ENCODE measurements at regions not wholly inside any gene's neighbourhood (a gene's known extent, or its start where the extent isn't known, plus 50 kb on each side); places are given as distances from the start of the nearest gene placed in this dataset.

DNA sequence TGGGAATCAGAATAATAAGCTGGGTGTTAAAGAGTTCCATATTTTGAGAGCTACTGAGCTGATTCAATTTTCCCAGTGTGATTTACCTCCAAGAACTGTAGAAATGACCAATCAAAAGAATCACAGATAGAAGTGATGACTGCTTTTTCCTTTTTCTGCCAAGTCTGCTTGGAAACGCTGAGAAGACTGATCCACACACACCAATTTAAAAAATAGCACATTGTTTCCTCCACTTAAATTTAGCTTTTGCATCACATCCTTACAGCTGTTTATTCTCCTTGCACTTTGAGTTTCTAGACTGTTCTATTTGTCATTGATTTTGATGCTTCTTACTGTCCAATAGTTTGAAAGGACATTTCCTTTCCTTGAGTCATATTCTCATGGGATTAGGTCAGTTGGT, 590.3 kb upstream of the CHAC2 start:
- Histone ChIP-seq H3K27me3 (ENCODE audit: control insufficient read depth, insufficient read depth, low read length, poor library complexity, severe bottlenecking) (no peaks in the 10 kb centered on the region), H3K27ac (ENCODE audit: low read depth, low read length) (no peak overlapping the region), H3K4me1 (ENCODE audit: control insufficient read depth, insufficient read depth, low read length) (peaks cover 5% of the 10 kb centered on the region), H3K36me3 (ENCODE audit: control insufficient read depth, insufficient read depth, low read length) (no peaks in the 10 kb centered on the region), H3K9me3 (ENCODE audit: control insufficient read depth, low read length) (no peaks in the 10 kb centered on the region), H3K4me3 (ENCODE audit: low read length) (no peak overlapping the region), H3K9ac (ENCODE audit: extremely low read depth, low read length, poor library complexity, severe bottlenecking) (no peak overlapping the region)
- Mint-ChIP-seq H3K4me1 (peaks cover 11% of the 10 kb centered on the region), H3K27me3 (ENCODE audit: insufficient read depth) (no peaks in the 10 kb centered on the region), H3K9me3 (no peaks in the 10 kb centered on the region), H3K36me3 (ENCODE audit: low read depth) (no peaks in the 10 kb centered on the region), H3K27ac (no peak overlapping the region), H3K4me3 (no peak overlapping the region)
- DNase-seq = no peak
- WGBS, 2 experiments (ENCODE audit: insufficient coverage in 1 of 2, insufficient read length in 1 of 2) = 90 to 100% methylated on average over 1 of the region's 1 CpG
- TF ChIP-seq, protein P1, sequence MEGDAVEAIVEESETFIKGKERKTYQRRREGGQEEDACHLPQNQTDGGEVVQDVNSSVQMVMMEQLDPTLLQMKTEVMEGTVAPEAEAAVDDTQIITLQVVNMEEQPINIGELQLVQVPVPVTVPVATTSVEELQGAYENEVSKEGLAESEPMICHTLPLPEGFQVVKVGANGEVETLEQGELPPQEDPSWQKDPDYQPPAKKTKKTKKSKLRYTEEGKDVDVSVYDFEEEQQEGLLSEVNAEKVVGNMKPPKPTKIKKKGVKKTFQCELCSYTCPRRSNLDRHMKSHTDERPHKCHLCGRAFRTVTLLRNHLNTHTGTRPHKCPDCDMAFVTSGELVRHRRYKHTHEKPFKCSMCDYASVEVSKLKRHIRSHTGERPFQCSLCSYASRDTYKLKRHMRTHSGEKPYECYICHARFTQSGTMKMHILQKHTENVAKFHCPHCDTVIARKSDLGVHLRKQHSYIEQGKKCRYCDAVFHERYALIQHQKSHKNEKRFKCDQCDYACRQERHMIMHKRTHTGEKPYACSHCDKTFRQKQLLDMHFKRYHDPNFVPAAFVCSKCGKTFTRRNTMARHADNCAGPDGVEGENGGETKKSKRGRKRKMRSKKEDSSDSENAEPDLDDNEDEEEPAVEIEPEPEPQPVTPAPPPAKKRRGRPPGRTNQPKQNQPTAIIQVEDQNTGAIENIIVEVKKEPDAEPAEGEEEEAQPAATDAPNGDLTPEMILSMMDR (conservative IDR thresholded peaks at IDR 0.05) = no peak

DNA sequence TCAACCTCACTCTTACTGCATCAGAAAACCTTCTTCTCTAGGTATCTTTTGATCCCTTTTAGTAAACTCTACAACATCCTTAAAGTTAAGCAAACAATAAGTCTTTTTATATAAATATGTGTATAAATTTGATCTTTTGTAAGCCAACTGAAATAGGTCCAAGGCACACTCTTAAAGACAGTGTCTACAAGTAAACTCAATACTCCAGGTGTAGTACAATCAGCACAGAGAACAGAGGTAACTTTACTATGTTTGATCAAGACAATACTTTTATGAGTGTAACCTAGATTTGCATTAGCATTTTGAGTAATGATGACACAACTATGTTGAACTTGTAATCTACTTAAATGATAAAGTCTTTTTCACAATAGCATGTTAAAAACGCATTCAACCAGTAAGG, 593.1 kb upstream of the CHAC2 start:
- Mint-ChIP-seq H3K4me3 (no peak overlapping the region), H3K27ac (no peak overlapping the region)

DNA sequence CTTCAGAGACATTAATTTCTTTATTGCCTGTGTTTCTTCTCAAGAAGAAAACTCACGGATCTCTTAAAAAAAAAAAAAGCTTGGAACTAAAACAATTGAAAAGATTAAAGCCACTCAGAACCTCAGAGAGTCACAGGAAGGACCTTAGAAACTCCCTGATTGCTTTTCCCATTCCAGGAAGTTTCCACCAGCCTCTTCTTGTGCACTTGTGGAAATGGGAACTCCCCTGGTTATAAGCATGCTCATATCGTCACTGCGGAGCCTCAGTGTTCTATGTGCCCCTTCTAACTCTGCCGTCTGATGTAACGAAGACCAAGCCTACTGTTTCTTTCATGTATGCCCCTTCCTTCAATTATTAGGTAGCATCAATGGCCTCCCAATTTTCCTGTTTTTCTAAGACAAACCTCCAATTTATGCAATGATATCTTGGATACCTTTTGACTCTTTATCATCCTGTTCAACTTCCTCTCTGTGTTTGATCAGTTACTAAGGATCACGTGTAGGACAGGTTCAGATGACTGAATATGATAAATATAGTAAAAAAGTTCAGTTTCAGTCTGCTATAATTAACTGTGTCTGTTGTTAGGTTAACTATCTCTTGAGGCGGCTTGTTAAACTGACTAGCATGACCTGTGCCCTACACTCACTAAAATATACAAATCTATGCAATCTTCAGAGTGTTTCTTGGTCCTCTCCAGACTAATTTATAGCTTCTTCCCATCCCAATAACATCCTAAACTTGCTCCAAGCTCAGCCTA, 593.7 kb upstream of the CHAC2 start:
- Mint-ChIP-seq H3K27me3 (ENCODE audit: insufficient read depth) (no peaks in the 10 kb centered on the region), H3K36me3 (ENCODE audit: low read depth) (no peaks in the 10 kb centered on the region), H3K27ac (no peak overlapping the region), H3K4me3 (no peak overlapping the region), H3K9me3 (no peaks in the 10 kb centered on the region), H3K4me1 (no peaks in the 10 kb centered on the region)
- no peaks in the 10 kb centered on the region for H3K4me1 ChIP-seq (ENCODE audit: control insufficient read depth, insufficient read depth, low read length)
- no peak for DNase-seq
- no peak overlapping the region for H3K9ac ChIP-seq (ENCODE audit: extremely low read depth, low read length, poor library complexity, severe bottlenecking)
- no peaks in the 10 kb centered on the region for H3K9me3 ChIP-seq (ENCODE audit: control insufficient read depth, low read length)
- no peak overlapping the region for H3K27ac ChIP-seq (ENCODE audit: low read depth, low read length)
- 93 to 95% methylated on average over 6 to 7 of the region's 7 CpGs for WGBS, 2 experiments (ENCODE audit: insufficient coverage in 1 of 2, insufficient read length in 1 of 2)
- TF ChIP-seq, protein P1 (conservative IDR thresholded peaks at IDR 0.05) = no peak
- no peaks in the 10 kb centered on the region for H3K36me3 ChIP-seq (ENCODE audit: control insufficient read depth, insufficient read depth, low read length)
- no peak overlapping the region for H3K4me3 ChIP-seq (ENCODE audit: low read length)
- no peaks in the 10 kb centered on the region for H3K27me3 ChIP-seq (ENCODE audit: control insufficient read depth, insufficient read depth, low read length, poor library complexity, severe bottlenecking)

More for the DNA sequence above, 593.1 kb upstream of the CHAC2 start:
- no peak overlapping the region for H3K9ac ChIP-seq (ENCODE audit: extremely low read depth, low read length, poor library complexity, severe bottlenecking)
- 100% methylated on average over 1 of the region's 1 CpG for WGBS, 2 experiments (ENCODE audit: insufficient coverage in 1 of 2, insufficient read length in 1 of 2)
- no peaks in the 10 kb centered on the region for H3K4me1 Mint-ChIP-seq
- H3K4me1 ChIP-seq (ENCODE audit: control insufficient read depth, insufficient read depth, low read length) = no peaks in the 10 kb centered on the region
- H3K9me3 Mint-ChIP-seq = no peaks in the 10 kb centered on the region
- no peaks in the 10 kb centered on the region for H3K27me3 ChIP-seq (ENCODE audit: control insufficient read depth, insufficient read depth, low read length, poor library complexity, severe bottlenecking)
- no peaks in the 10 kb centered on the region for H3K36me3 Mint-ChIP-seq (ENCODE audit: low read depth)
- H3K4me3 ChIP-seq (ENCODE audit: low read length) = no peak overlapping the region
- no peaks in the 10 kb centered on the region for H3K36me3 ChIP-seq (ENCODE audit: control insufficient read depth, insufficient read depth, low read length)
- H3K9me3 ChIP-seq (ENCODE audit: control insufficient read depth, low read length) = no peaks in the 10 kb centered on the region
- no peak overlapping the region for H3K27ac ChIP-seq (ENCODE audit: low read depth, low read length)
- H3K27me3 Mint-ChIP-seq (ENCODE audit: insufficient read depth) = no peaks in the 10 kb centered on the region
- DNase-seq = no peak
- TF ChIP-seq, protein P1 (conservative IDR thresholded peaks at IDR 0.05) = no peak
